ENCODE measurements at regions not wholly inside any gene's neighbourhood (a gene's known extent, or its start where the extent isn't known, plus 50 kb on each side); places are given as distances from the start of the nearest gene placed in this dataset.

DNA sequence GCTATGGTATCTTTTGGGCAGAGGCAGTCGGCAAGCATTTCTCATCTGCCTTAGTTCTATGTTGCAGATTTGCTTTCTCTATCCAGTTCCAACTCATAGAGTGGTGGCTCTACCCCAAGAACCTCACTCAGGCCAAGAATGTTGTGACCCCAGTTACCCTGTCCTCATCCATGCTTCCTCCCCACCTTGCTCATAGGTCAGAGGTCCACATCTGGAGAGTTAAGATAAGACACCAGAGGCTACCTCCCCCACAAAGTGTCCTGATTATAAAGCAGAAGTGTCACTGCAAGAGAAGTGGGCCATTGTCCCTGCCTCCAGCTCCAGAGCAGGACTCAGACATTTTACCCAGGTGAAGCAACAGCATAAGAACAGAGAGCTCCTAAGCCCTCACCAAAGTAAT is 276.8 kb upstream of the CHST9 start:
- Mint-ChIP-seq H3K4me3 (peak overlapping the region in 1 of 4 donors; percentile 4), H3K4me1 (no peaks in the 10 kb centered on the region), H3K27me3 (no peaks in the 10 kb centered on the region), H3K36me3 (peaks cover 2% of the 10 kb centered on the region), H3K27ac (no peak overlapping the region), H3K9me3 (no peaks in the 10 kb centered on the region)

DNA sequence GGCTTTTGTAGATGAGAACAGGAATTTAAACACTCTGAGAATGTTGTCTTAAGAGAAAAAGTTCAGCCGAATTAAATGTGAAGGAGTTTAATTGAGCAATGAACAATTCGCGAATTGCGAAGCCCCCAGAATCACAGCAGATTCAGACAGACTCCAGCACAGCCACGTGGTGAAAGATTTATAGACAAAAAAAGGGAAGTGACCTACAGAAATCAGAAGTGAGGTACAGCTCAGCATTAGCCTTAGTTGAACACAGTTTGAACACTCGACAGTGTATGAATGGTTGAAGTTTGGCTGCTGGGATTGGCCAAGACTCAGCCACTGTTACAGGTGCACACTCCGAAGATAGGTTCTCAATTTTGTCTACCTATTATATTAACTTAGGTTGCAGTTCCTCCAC is 264.0 kb upstream of the CHST9 start:
- H3K36me3 Mint-ChIP-seq, result no peaks in the 10 kb centered on the region
- H3K9me3 Mint-ChIP-seq, result peaks cover 1 to 10% (median 4%) of the 10 kb centered on the region in 3 donors
- no peak overlapping the region for H3K4me3 Mint-ChIP-seq
- H3K4me1 Mint-ChIP-seq, result no peaks in the 10 kb centered on the region
- H3K27ac Mint-ChIP-seq, result no peak overlapping the region
- H3K27me3 Mint-ChIP-seq, result no peaks in the 10 kb centered on the region

GRCh38 chr18:27447930-27448329 is 262.8 kb upstream of the CHST9 start:
- Mint-ChIP-seq H3K4me3 (no peak overlapping the region), H3K36me3 (no peaks in the 10 kb centered on the region), H3K9me3 (peaks cover 0 to 10% (median 8%) of the 10 kb centered on the region in 3 donors), H3K27me3 (no peaks in the 10 kb centered on the region), H3K27ac (peak overlapping the region in 1 of 3 donors; percentile 6), H3K4me1 (no peaks in the 10 kb centered on the region)

- no peak overlapping the region for H3K4me3 Mint-ChIP-seq
- no peaks in the 10 kb centered on the region for H3K27me3 Mint-ChIP-seq
- H3K27ac Mint-ChIP-seq, result peak overlapping the region in 1 of 3 donors; percentile 6
- no peaks in the 10 kb centered on the region for H3K36me3 Mint-ChIP-seq
- no peaks in the 10 kb centered on the region for H3K4me1 Mint-ChIP-seq
- peaks cover 0 to 13% (median 10%) of the 10 kb centered on the region in 3 donors for H3K9me3 Mint-ChIP-seq
These were observed 262.4 kb upstream of the CHST9 start for GRCh38 chr18:27447451-27447881.

- no peaks in the 10 kb centered on the region for H3K36me3 Mint-ChIP-seq
- H3K27ac Mint-ChIP-seq, result no peak overlapping the region
- H3K27me3 Mint-ChIP-seq, result no peaks in the 10 kb centered on the region
- H3K4me3 Mint-ChIP-seq, result no peak overlapping the region
- peaks cover 1 to 13% (median 6%) of the 10 kb centered on the region in 3 donors for H3K9me3 Mint-ChIP-seq
- H3K4me1 Mint-ChIP-seq, result peaks cover 0 to 1% (median 0%) of the 10 kb centered on the region in 3 donors
These were observed 245.5 kb upstream of the CHST9 start for GRCh38 chr18:27430595-27430994.

- Mint-ChIP-seq H3K4me1 (peaks cover 0 to 1% (median 0%) of the 10 kb centered on the region in 3 donors), H3K27me3 (no peaks in the 10 kb centered on the region), H3K36me3 (no peaks in the 10 kb centered on the region), H3K27ac (no peak overlapping the region), H3K9me3 (peaks cover 1 to 16% (median 5%) of the 10 kb centered on the region in 3 donors), H3K4me3 (no peak overlapping the region)
These were observed 243.8 kb upstream of the CHST9 start for GRCh38 chr18:27428716-27429475.

DNA sequence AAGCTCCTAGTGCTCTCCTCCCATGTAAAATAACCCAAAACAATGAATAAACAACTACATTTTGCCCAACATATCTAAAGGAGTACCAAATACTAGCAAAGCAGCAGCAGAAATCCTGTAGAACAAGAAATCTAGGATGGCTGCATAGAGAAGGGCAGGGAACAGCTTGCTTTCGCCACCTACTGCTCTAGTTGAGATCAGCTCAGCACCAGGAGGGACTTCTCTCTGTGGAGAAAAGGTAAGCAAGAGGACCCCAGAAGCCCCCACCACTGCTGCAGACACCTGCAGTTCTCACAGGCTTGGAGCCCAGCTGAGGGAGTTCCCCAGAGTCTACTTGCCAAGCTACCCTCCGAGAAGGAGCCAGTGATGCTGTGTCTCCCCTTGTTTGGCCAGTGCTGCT is 243.0 kb upstream of the CHST9 start:
- H3K27me3 Mint-ChIP-seq, result no peaks in the 10 kb centered on the region
- H3K4me3 Mint-ChIP-seq, result no peak overlapping the region
- H3K36me3 Mint-ChIP-seq, result no peaks in the 10 kb centered on the region
- no peak overlapping the region for H3K27ac Mint-ChIP-seq
- H3K4me1 Mint-ChIP-seq, result peaks cover 0 to 1% (median 0%) of the 10 kb centered on the region in 3 donors
- H3K9me3 Mint-ChIP-seq, result peaks cover 1 to 17% (median 5%) of the 10 kb centered on the region in 3 donors

GRCh38 chr18:27423581-27423980 is 238.5 kb upstream of the CHST9 start:
- Mint-ChIP-seq H3K4me3 (no peak overlapping the region), H3K9me3 (peaks cover 0 to 12% (median 1%) of the 10 kb centered on the region in 3 donors), H3K36me3 (no peaks in the 10 kb centered on the region), H3K4me1 (no peaks in the 10 kb centered on the region), H3K27ac (no peak overlapping the region), H3K27me3 (no peaks in the 10 kb centered on the region)

GRCh38 chr18:27419646-27420045 is 234.5 kb upstream of the CHST9 start:
- no peaks in the 10 kb centered on the region for H3K4me1 Mint-ChIP-seq

GRCh38 chr18:27415495-27415894 is 230.4 kb upstream of the CHST9 start:
- Mint-ChIP-seq H3K9me3 (peaks cover 0 to 13% (median 5%) of the 10 kb centered on the region in 3 donors), H3K27ac (no peak overlapping the region), H3K27me3 (no peaks in the 10 kb centered on the region), H3K4me1 (no peaks in the 10 kb centered on the region), H3K36me3 (no peaks in the 10 kb centered on the region), H3K4me3 (no peak overlapping the region)

More at GRCh38 chr18:27419646-27420045, 234.5 kb upstream of the CHST9 start:
- no peaks in the 10 kb centered on the region for H3K27me3 Mint-ChIP-seq
- H3K4me3 Mint-ChIP-seq, result no peak overlapping the region
- no peak overlapping the region for H3K27ac Mint-ChIP-seq
- no peaks in the 10 kb centered on the region for H3K36me3 Mint-ChIP-seq
- H3K9me3 Mint-ChIP-seq, result peaks cover 0 to 12% (median 0%) of the 10 kb centered on the region in 3 donors

DNA sequence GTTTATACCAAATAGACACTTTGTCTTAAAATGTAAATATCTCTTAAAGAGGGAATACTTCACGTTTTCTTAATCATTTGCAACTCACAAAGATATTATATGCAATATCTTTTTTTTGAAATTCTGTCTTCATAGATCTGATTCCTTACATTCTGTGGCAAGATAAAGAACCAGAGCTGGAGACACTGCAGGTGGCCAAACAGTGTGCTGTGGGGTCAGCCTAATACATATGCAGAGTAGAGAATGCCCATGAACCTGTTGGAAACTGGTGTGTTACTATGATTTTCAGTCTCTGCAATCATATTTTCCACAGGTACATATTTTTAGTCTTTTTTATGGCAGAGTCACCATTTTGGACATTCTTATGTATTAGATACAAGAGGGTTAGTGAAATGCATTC is 229.6 kb upstream of the CHST9 start:
- peaks cover 0 to 10% (median 5%) of the 10 kb centered on the region in 3 donors for H3K9me3 Mint-ChIP-seq

DNA sequence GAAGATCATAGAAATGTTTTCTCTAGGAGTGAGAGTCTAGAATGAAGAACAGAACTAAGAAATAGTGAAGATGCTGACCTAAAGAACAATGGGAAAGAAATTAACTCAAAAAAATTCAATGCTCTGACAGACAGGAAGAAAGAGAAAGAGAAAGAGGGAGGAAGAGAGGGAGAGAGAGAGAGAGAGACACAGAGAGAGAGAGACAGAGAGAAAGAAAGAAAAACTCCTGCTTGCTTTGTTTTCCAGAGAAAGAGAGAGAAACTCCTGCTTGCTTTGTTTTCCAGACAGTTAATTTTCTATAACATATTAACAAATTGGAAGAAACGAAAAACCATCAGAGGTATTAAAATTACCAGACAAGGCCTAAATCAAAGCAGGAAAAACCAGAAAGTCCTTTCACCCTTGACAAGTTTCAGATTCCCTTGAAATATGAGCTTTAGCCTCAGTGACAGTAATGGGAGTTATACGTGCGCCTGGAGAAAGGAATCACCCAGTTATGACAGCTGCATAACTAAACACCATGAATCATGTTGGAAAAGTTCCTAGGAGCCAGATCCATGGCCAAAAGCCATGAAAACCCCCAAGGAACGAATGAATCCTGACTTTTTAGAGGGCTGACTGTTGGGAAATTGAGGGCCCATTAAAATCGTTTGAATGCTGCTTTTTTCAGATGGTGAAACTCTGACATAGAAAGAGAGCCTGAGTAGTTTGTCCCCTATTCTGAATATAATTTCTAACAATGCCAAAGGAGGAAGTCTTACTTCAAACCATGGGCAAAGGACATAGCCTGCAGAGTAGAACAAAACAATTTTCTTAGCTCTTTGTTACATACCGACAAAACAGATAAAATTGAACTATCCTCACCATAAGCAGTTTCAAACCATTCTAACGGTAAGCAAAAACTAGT is 228.6 kb upstream of the CHST9 start:
- Mint-ChIP-seq H3K27ac (no peak overlapping the region), H3K27me3 (no peaks in the 10 kb centered on the region)

More for the DNA sequence above, 229.6 kb upstream of the CHST9 start:
- Mint-ChIP-seq H3K27ac (no peak overlapping the region), H3K36me3 (no peaks in the 10 kb centered on the region), H3K4me3 (no peak overlapping the region), H3K4me1 (no peaks in the 10 kb centered on the region), H3K27me3 (no peaks in the 10 kb centered on the region)

DNA sequence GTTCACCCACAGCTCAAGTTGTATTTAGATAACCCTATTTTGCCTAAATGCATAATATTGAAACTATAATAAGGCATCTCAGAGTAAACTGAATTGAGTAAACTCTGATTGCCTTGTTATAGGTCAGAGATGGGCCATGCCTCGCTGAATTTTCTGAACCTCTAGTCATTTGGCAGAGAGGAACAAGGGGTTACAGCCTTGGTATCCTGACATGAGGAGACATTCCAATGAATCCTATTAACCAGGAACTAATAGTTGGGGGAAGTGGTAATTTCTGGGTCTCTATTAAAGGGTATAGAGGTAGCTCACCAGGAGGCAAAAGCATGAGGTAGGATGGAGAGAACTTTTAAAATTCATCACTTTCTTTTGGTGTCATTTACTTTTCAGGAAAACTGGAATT is 227.4 kb upstream of the CHST9 start:
- Mint-ChIP-seq H3K4me1 (no peaks in the 10 kb centered on the region), H3K9me3 (peaks cover 0 to 10% (median 5%) of the 10 kb centered on the region in 3 donors), H3K36me3 (no peaks in the 10 kb centered on the region), H3K27ac (no peak overlapping the region), H3K4me3 (no peak overlapping the region), H3K27me3 (no peaks in the 10 kb centered on the region)

More for the DNA sequence above, 228.6 kb upstream of the CHST9 start:
- no peak overlapping the region for H3K4me3 Mint-ChIP-seq
- peaks cover 0 to 10% (median 5%) of the 10 kb centered on the region in 3 donors for H3K9me3 Mint-ChIP-seq
- H3K36me3 Mint-ChIP-seq, result no peaks in the 10 kb centered on the region
- H3K4me1 Mint-ChIP-seq, result no peaks in the 10 kb centered on the region

DNA sequence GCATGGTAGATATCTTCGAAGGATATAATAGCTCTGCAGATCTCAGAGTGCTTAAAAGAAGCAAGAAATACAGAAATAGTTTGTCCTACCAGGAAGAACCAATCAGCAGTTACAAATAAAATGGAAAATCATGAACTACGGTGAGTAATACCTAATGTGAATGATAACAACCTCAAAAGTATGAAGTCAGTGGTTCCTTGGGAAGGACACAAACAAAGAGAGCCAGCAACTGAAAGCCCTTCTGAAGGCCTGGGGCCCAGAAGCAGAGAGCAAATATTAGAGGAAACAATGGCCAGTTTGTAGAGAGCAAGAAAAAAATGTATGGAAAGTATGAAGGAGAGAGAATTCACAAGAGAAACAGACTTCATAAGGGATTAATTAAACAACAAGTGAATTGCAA is 226.8 kb upstream of the CHST9 start:
- no peaks in the 10 kb centered on the region for H3K4me1 Mint-ChIP-seq
- H3K27ac Mint-ChIP-seq, result no peak overlapping the region
- H3K36me3 Mint-ChIP-seq, result no peaks in the 10 kb centered on the region
- H3K4me3 Mint-ChIP-seq, result no peak overlapping the region
- peaks cover 0 to 10% (median 5%) of the 10 kb centered on the region in 3 donors for H3K9me3 Mint-ChIP-seq
- H3K27me3 Mint-ChIP-seq, result no peaks in the 10 kb centered on the region

- H3K27ac Mint-ChIP-seq, result no peak overlapping the region
- no peak overlapping the region for H3K4me3 Mint-ChIP-seq
- H3K27me3 Mint-ChIP-seq, result no peaks in the 10 kb centered on the region
- H3K4me1 Mint-ChIP-seq, result no peaks in the 10 kb centered on the region
- H3K9me3 Mint-ChIP-seq, result peaks cover 0 to 10% (median 5%) of the 10 kb centered on the region in 3 donors
- no peaks in the 10 kb centered on the region for H3K36me3 Mint-ChIP-seq
These were observed 225.9 kb upstream of the CHST9 start for GRCh38 chr18:27411013-27411412.

Data from IgD-negative memory B cell (primary cell).